ENCODE measurements at regions not wholly inside any gene's neighbourhood (a gene's known extent, or its start where the extent isn't known, plus 50 kb on each side); places are given as distances from the start of the nearest gene placed in this dataset.

GRCh38 chr5:27619982-27620381, 581.6 kb upstream of the CDH9 start:
- H3K4me2 ChIP-seq (ENCODE audit: insufficient read depth, insufficient read length, low read length) = no peak overlapping the region
- H2BK20ac ChIP-seq (ENCODE audit: low read depth, low read length, poor library complexity, severe bottlenecking) = no peak overlapping the region
- no peaks in the 10 kb centered on the region for H3K27me3 ChIP-seq (ENCODE audit: insufficient read depth, low read length)
- H3K56ac ChIP-seq (ENCODE audit: insufficient read length, low read depth, low read length) = no peak overlapping the region
- Mint-ChIP-seq H3K4me3 (no peak overlapping the region), H3K9me3 (peaks cover 7 to 8% of the 10 kb centered on the region in 2 experiments; a peak in 3 of 5 replicates), H3K27me3 (ENCODE audit: low read depth) (no peaks in the 10 kb centered on the region), H3K4me1 (no peaks in the 10 kb centered on the region), H3K27ac (no peak overlapping the region), H3K36me3 (ENCODE audit: insufficient read depth in 1 of 3, low read depth in 3 of 3) (peaks cover 0 to 4% (median 4%) of the 10 kb centered on the region in 3 experiments; a peak in 4 of 7 replicates)
- H3K4me1 ChIP-seq (ENCODE audit: insufficient read depth, low read length) = no peaks in the 10 kb centered on the region
- H2BK120ac ChIP-seq (ENCODE audit: low read depth, low read length, poor library complexity, severe bottlenecking) = no peak overlapping the region
- no CpG with 5 or more reads among the region's 2 CpGs for WGBS (ENCODE audit: extremely low coverage, insufficient read length, low lambda C conversion rate)
- H2AK5ac ChIP-seq (ENCODE audit: insufficient read length, low read length) = no peak overlapping the region
- no peak overlapping the region for H3K9ac ChIP-seq (ENCODE audit: extremely low read depth, insufficient read length, low read length)
- no peak overlapping the region for H3K27ac ChIP-seq (ENCODE audit: insufficient read length, low read depth, low read length)
- DNase-seq = no peak
- no peak overlapping the region for H3K23ac ChIP-seq (ENCODE audit: insufficient read length, low read depth, low read length)
- no peak overlapping the region for H2BK5ac ChIP-seq (ENCODE audit: insufficient read length, low read length)
- no peaks in the 10 kb centered on the region for H3K9me3 ChIP-seq (ENCODE audit: control insufficient read depth, low read depth, low read length)
- H3K79me1 ChIP-seq (ENCODE audit: insufficient read depth, low read depth, low read length, poor library complexity, severe bottlenecking) = no peaks in the 10 kb centered on the region
- H3K4ac ChIP-seq (ENCODE audit: low read depth, low read length) = no peak overlapping the region
- no peak overlapping the region for H3T11ph ChIP-seq (ENCODE audit: low read length)
- no peak overlapping the region for H3K18ac ChIP-seq (ENCODE audit: insufficient read length, low read depth, low read length)
- H2BK12ac ChIP-seq (ENCODE audit: insufficient read length, low read depth, low read length) = no peak overlapping the region
- H3K79me2 ChIP-seq (ENCODE audit: insufficient read depth, low read length) = no peaks in the 10 kb centered on the region
- no peaks in the 10 kb centered on the region for H4K20me1 ChIP-seq (ENCODE audit: control insufficient read depth, insufficient read depth, insufficient read length)
- H3K23me2 ChIP-seq (ENCODE audit: insufficient read length, low read depth, low read length, poor library complexity, severe bottlenecking) = no peaks in the 10 kb centered on the region
- no peak overlapping the region for H4K91ac ChIP-seq (ENCODE audit: insufficient read length, low read depth, low read length)
- no peak overlapping the region for H2BK15ac ChIP-seq (ENCODE audit: low read depth, low read length)
- no peak overlapping the region for H3K14ac ChIP-seq (ENCODE audit: insufficient read depth, low read length)
- no peak overlapping the region for H4K8ac ChIP-seq (replicated peaks; ENCODE audit: insufficient read length, low read depth, low read length)
- no peak overlapping the region for H4K5ac ChIP-seq (ENCODE audit: insufficient read length, low read depth, low read length)
- H2AFZ ChIP-seq (ENCODE audit: low read length) = no peak overlapping the region
- TF ChIP-seq CTCF (conservative IDR thresholded peaks at IDR 0.05) = no peak

Measured in H9 (cell line).